ENCODE measurements at regions not wholly inside any gene's neighbourhood (a gene's known extent, or its start where the extent isn't known, plus 50 kb on each side); places are given as distances from the start of the nearest gene placed in this dataset.

DNA sequence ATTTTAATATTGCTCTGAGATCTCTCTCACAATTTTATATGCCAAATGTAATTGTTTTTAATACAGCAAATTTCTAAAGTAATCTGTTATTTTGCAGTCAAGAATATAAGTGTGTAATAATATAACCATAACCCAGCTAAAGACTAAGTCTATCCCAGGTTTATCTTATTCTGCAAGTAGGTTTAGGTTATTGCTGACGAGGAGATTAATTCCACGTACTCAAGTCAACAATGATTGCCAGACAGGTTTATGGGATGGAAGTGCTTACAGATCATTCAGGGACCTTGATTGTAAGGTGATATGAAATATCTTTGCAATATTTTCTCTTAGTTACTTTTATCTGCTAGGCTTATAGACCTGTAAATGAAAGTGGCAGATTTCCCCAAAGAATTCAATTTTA is 698.3 kb downstream of the HDGFL1 start:
- TF ChIP-seq, protein P1, sequence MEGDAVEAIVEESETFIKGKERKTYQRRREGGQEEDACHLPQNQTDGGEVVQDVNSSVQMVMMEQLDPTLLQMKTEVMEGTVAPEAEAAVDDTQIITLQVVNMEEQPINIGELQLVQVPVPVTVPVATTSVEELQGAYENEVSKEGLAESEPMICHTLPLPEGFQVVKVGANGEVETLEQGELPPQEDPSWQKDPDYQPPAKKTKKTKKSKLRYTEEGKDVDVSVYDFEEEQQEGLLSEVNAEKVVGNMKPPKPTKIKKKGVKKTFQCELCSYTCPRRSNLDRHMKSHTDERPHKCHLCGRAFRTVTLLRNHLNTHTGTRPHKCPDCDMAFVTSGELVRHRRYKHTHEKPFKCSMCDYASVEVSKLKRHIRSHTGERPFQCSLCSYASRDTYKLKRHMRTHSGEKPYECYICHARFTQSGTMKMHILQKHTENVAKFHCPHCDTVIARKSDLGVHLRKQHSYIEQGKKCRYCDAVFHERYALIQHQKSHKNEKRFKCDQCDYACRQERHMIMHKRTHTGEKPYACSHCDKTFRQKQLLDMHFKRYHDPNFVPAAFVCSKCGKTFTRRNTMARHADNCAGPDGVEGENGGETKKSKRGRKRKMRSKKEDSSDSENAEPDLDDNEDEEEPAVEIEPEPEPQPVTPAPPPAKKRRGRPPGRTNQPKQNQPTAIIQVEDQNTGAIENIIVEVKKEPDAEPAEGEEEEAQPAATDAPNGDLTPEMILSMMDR (conservative IDR thresholded peaks at IDR 0.05), result no peak
- no peak for TF ChIP-seq ZFX (IDR thresholded peaks at IDR 0.05)
- H3K27ac ChIP-seq, result no peak overlapping the region

DNA sequence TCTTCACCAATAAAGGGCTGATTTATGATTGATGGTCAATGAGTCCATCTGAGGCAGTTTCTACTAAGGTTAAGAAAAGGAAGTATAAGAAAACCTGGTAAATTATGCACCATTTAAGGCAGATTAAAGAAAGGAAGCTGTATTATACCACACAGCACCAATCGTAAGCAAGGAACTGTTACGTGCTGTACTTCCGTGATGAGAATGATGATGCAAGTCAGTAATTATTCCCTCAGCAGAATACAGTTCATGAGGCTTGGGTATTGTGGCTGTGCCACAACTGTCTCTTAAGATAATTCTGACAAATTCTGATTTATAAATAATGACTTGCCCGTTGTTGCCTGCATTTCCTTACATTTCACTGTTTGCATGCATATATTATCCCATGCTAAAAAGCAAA is 699.0 kb downstream of the HDGFL1 start:
- H3K27ac ChIP-seq, result no peak overlapping the region
- TF ChIP-seq, protein P1 (conservative IDR thresholded peaks at IDR 0.05), result no peak
- no peak for TF ChIP-seq ZFX (IDR thresholded peaks at IDR 0.05)

DNA sequence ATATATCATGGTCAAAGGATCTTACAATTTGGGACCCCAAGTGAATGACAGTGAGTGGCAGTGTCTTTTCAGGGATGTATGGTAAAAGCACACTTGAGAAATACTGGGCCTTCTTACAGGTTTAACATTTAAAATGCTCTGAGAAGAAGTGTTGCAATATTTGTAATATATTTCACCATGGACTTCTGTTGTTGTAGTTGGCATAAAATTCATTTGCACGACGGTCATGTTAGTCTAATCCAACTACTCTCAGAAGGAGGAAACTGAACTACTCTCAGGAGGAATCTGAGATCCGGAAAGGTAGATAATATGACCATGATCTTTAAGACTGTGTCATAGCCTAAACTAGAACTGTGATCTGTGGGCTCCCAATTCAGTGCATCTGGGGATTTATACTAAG is 700.1 kb downstream of the HDGFL1 start:
- H3K27ac ChIP-seq, result no peak overlapping the region
- TF ChIP-seq ZFX (IDR thresholded peaks at IDR 0.05), result no peak
- TF ChIP-seq, protein P1 (conservative IDR thresholded peaks at IDR 0.05), result no peak

DNA sequence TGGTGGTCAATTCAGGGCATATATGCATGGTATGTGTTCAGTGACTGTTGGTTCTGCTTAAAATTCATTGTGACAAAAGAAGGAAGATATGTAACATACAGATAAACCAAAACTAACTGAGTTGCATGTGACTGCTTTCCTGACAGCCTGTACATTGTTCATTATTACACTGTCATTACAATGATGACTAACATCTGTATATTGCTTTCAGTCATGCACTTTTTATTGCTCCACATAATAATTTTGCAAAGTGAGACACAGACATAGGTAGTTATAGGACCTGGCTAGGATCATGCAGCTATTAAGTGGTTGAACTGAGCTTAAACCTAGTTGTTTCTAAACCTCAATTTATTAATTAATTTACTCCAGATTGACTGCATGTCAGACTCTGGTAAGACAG is 703.2 kb downstream of the HDGFL1 start:
- TF ChIP-seq ZFX (IDR thresholded peaks at IDR 0.05), result no peak
- H3K27ac ChIP-seq, result no peak overlapping the region

DNA sequence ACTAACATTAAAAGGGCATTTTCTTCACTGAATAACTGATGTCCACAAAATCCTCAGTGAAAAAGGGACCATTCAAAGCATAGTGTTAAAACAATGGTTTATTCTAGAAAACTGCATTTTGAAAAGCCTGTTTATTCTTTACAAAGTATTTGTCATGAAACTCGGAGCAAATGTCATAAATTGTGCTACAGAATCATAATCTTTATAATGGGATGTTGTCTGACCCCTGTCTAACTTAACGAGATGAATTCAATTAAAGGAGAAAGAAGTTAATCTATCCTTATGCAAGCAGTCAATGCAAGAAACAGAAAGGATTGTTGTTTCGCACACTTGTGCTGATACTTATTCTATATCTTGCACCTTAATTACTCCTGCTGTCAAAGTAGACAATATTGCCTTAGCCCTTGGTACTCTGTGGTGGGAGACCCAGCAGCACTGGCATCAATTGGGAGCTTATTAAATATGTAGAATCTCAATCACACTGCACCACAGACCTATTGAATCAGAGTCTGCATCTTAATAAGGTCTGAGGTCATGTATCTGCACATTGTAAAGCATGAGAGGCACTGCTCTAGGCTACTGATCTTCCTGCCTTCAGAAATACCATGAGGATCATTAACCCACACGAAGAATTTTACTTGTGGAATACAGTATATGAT is 708.3 kb downstream of the HDGFL1 start:
- TF ChIP-seq, protein P1 (conservative IDR thresholded peaks at IDR 0.05), result no peak
- TF ChIP-seq ZFX (IDR thresholded peaks at IDR 0.05), result no peak
- H3K27ac ChIP-seq, result no peak overlapping the region

DNA sequence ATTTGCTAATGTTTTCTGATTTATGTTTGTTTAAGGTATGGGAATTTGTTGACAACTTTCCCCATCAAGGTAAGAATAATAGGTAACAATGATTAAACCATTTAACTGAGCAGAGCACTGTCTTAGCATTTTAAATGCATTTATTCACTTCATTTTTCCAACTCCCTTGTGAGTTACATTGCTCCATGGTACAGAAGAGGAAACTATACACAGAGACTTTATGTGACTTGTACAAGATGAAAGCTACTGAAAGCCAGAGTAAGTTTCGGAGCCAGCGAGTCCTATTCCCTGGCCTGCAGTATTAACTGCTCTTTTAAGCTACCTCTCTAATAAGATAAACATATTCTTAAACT is 708.8 kb downstream of the HDGFL1 start:
- TF ChIP-seq ZFX (IDR thresholded peaks at IDR 0.05), result no peak
- TF ChIP-seq, protein P1 (conservative IDR thresholded peaks at IDR 0.05), result no peak
- H3K27ac ChIP-seq, result no peak overlapping the region

DNA sequence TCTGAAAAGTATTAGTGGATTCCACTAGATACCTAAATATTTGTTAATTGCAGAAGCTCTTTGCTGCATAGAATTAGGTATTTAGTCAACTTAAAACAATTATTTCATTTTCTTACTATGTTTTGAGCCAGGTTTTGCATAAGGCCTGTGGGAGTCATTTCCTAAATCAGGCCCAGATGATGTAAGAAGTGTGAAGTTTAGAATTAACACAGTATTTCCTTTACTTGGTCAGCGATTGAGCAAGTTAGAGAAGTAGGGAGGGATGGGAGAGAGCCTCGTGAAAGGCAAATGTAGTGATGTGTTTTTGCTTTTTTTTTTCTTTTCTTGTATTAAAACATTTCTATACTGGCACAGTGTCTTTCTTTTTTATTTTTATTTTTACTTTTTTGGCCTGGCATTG is 711.1 kb downstream of the HDGFL1 start:
- TF ChIP-seq, protein P1 (conservative IDR thresholded peaks at IDR 0.05), result no peak
- no peak for TF ChIP-seq ZFX (IDR thresholded peaks at IDR 0.05)

More for the DNA sequence above, 711.1 kb downstream of the HDGFL1 start:
- H3K27ac ChIP-seq, result no peak overlapping the region
